HG03520 (cell line): ENCODE measurements at regions not wholly inside any gene's neighbourhood (a gene's known extent, or its start where the extent isn't known, plus 50 kb on each side); places are given as distances from the start of the nearest gene placed in this dataset.

Experiments
- ATAC-seq: cut with Tn5 transposase; IDR thresholded peaks from one replicate; pipeline ENCODE4 v1.9.1; 2021; ENCODE audit warnings: mild to moderate bottlenecking, moderate library complexity; ENCODE audit not compliant: unreplicated experiment

DNA sequence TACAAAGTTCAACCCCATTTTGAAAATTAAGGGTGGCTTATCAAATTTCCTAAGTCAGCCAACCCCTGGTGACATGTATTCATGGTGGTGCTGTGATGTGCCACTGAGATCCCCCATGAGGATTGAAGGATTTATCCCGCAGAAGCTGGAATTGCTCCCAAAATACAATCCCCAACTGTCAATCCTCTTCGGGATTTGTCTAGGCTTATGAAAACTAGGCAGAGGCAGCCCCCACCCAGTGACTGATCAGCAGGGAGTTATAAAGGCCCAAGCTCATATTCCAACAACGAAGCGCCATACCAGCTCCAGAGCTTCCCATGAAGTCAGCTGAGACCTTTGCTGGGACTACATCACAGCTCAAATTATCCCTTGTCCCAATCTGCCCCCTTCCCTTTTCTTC, 316.0 kb downstream of the ENC1 start:
- no peak for ATAC-seq

DNA sequence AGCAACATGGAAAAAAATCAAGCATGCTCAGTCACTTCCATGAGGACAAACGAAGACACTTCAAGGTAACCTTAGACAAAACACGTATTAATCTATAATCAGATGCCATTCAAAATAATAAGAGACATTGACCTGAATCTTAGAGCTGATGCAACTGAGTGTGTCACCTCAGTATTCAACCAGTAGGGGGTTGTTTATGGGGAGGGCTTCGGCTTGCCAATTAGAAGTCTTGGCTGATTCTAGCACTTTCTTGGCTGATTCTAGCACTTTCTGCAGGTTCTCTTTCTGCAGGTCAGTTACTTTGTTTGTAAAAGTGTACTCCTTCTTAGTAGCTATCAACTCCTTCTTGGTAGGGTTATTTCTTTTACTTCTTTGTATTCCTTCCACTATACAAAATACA, 317.6 kb downstream of the ENC1 start:
- no peak for ATAC-seq

DNA sequence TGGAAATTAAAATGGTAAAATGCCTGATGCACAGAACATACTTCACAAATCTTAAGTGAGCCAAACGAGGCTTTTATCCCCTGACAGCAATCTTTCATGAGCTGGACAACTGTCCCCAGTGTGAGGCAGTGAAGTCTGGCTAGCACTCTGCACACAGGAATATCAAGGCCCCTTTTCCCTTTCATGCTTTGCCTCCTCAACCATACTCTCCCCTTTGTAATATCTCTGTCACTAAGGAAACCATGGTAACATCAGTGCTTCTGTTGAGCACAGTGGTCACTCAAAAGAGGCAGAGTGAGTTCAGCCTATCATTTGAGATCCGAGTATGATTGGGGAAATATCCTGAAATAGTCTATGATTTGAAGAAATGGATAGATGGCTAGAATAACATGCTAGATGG, 318.3 kb downstream of the ENC1 start:
- no peak for ATAC-seq

DNA sequence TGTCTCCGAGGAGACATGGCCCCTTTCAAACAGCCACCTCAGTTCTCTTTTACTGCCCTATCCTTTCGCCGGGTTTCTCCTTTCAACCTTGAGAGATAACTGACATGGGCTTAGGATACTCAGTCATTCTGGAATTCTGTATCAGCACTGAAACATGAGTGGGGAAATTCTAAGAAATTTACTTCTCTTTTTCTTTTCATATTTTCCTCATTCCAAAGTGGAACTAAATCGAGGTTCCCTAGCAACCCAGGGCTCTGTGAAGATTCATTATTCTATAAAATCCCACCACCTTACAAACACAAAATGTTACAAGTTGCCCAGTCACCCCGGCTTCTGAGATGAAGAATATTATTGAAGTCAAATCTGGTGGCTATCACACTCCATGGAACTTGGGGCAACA, 319.2 kb downstream of the ENC1 start:
- ATAC-seq = no peak

DNA sequence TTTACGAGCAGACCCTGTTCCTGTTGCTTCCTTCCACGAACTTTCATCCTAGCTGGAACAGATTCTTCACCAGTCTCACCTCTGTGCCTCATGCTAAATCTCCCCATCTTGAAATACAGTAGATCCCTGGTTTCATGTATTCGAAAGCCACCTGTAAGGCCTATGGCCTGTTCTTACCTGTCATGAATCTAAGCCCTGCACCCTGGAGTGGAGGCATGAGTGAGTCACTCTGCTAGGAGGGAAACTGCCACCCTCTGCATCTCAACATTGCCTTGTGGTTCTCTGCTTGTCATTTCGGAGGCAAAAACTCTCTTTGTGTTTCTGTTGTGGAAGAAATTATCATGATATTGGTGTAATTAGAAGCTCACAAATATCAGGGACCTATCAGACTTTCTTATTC, 320.0 kb downstream of the ENC1 start:
- no peak for ATAC-seq

DNA sequence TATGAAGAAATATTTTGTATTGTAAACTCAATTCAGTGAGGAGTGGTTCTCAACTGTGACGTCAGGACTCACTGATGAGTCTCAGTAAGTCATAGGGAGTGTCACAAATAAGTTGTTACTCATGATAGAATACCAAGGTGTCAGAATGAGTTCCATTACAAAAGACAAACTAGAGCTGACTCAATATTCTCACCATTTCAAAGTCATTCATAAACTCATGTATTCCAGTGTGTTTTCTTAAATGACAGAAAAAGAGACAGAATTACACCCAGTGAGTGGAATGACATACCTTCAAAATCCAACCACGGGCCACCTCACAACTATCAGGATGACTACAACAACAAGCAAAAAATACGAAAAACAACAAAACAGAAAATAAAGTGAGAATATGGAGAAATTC, 321.5 kb downstream of the ENC1 start:
- ATAC-seq = no peak

DNA sequence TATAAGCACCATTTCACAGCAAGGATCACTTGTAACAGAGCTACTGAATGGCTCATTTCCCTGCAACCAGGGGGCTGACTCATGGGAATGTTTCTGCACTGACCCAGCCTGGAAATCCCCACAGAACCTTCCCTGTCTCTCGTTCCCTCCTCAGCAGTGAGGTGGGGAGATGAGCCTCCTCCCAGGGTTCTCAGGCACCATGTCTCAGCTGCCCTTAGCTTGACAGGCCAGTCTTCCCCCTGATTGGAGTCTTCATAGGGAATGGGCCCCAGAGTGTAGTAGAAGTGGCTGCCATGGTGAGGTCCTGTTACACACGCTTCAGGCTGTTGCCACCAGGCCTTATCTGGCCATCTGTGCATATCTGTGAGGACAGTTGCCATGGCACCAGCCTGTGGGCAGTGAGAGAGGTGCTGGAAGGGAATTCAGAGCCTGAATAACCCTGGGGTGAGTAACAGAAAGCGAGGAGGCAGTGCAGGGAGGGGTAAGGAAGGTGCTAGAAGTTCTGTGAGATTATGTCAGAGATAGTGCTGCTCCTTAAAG, 324.4 kb downstream of the ENC1 start:
- no peak for ATAC-seq

DNA sequence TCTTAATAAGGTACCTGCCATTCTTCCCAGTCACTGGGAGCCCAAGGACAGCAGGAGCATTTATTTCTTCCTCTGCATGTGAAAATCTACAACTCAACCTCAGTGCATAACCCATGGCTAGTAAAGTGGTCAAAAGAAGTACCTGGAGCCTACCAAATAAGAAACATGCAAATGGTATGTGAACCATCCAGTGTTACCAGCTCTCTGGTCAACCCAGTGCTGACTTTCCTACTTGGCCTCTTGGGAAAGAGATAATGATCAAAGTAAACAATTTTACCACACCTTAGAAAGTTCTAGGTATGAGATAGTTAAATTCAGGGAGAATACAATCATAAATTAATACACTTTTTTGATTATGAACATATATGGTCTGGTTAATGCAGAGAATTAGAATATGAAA, 325.6 kb downstream of the ENC1 start:
- ATAC-seq = no peak

DNA sequence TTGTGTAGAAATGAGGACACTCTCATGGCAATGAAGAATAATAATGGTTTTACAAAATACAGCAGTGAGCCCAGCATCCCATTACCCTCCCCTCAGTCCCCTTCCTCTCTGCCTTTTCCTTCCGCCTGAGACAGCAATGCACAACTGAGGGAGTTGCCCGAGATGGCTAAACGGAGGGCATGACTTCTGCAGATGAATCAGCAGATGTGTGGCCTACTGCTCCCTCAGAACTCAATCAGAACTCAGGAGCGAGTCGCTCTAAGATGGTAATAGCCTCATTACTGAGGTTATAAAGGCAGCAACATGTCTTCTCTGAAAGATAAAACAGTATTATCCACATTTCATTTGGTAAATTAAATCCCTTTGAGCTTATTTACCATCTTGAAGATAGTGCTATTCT, 326.6 kb downstream of the ENC1 start:
- ATAC-seq = no peak

DNA sequence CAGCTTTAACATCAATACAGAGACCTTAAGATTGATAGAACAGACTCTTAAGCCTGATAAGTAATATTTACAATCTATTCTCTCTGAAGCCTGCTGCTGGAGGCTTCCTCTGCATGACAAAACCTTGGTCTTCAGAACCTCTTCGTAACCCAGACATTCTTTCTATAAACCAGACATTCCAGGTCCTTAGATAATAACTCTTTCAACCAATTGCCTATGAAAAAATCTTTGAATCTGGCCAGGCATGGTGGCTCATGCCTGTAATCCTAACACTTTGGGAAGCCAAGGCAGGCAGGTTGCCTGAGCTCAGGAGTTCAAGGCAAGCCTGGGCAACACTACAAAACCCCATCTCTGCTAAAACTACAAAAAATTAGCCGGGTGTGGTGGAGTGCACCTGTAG, 327.8 kb downstream of the ENC1 start:
- no peak for ATAC-seq

DNA sequence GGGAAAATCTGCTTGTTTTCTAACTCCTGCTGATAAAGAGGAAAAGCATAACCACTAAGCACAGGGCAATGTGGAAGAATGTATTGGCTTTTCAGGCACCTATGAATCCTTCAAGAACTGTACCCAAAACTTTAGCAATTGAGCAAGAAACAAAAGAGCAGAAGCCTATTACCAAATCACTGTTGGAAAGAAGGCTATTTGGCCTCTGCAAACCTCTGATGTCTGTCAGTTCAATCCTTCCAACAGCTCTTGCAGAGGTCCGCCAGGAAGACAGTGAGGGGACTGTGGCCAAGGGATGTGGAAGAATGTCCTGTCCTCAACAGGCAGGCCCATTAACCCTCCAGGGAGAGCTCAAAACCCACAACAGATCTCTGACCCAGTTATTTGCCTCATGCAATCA, 328.6 kb downstream of the ENC1 start:
- ATAC-seq = no peak

DNA sequence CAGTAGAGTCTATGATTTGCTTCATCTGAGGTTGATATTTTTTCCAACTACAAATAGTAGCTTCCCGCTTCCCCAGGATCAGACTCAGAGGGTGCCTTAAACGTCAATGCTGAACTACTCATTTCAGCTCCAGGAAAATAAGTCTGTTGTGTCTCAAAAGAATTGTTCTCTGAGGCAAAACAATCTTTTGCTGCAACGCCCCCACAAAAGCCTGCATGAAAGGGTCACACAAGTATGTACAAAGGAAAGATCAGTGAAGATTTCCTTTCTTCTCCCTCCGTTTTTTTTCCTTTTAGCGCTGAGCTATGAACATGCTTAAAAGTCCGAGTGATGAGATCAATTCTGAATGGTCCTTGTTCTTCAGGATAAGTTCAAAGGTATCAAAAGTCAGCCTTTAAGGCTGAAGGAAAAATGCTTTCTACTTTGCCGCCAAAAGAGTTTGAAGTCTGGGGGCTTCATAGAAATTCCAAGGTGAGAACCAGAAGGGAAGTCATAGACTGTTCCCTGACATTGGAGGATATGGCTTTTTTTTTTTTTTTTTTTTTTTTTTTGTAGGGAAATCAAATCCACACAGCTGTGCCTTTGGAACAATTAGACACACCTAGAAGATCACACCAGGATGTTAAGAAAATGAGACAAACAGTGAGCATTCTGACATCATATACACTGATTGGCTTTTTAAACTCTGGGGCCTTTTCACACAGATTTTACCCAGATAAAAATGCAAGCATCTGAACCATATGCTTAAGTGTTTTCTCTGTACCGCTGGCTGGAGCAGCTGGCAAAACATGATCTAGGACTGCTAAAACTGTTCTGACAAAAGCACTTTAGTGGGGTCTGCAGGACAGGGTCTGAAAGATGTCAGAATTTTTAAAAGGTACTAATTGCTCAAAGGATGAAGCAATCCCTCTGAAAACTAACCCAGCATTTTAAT, 329.3 kb downstream of the ENC1 start:
- ATAC-seq = no peak

DNA sequence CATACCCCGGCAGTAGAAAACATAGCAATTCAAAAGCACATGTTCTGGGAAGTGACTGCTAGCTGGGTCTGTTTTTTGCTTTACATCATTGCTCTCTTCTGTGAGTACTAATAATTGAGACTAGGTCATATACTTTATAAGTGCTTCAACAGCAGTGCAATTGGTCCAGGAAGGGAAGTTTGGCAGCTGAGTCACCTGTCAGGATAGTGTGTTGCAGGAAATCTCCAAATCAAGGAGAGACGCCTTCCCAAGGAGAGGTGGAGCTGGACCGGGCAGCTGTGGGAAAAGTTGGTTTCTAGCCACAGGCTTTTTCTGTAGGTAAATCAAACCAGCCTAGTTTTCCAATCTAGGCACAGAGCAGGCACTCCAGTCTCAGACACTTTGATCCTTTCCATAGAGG, 330.1 kb downstream of the ENC1 start:
- ATAC-seq = no peak

DNA sequence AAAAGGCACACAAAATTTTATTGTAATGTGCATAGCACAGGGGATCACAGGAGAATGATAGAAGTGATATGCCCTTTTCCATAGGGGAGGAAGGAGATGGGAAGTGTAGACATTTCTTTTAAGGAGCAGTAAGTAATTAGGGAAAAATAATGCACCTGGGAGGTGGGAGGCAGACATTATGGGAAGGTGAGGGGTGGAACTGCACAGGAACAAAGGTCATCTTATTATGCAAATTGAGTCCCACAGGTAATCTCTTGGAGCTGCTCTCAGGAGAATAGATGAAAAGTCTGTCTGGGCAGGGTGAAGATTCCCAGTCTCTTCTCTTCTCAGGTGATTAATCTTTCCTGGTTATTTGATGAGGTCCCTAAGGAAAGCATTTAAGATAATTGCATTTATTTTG, 331.5 kb downstream of the ENC1 start:
- ATAC-seq = no peak

DNA sequence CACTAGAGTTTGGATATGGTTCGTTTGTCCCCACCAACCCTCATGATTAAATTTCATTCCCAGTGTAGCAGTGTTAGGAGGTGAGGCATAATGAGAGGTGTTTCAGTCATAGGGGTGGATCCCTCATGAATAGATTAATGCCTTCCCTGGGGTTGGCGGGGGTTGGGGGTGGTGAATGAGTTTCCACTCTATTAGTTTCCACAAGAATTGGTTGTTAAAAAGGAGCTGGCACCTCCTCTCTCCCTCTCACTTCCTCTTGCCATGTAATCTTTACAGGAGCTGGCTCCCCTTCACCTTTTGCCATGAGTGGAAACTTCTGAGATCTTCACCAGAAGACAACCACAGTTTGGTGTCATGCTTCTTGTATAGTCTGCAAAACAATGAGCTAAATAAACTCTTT, 333.7 kb downstream of the ENC1 start:
- ATAC-seq = no peak

DNA sequence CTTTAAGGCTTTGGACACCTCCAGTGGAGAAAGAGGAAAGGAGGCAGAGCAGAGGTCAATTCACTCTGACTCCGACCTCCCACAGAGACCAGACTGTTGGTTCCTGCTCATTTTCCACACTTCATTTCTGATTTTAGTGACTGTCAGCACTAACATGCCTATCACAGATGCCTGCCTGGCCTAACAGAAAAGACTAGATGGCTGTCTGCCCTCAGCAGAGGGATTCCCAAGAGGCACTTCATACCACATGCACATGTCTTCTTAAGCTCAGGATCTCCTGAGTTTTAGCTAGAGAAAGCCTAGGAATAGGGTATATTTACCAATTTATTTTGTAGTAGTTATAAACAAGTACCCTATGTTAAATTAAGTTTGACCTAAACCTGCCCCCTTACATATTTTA, 336.0 kb downstream of the ENC1 start:
- no peak for ATAC-seq

DNA sequence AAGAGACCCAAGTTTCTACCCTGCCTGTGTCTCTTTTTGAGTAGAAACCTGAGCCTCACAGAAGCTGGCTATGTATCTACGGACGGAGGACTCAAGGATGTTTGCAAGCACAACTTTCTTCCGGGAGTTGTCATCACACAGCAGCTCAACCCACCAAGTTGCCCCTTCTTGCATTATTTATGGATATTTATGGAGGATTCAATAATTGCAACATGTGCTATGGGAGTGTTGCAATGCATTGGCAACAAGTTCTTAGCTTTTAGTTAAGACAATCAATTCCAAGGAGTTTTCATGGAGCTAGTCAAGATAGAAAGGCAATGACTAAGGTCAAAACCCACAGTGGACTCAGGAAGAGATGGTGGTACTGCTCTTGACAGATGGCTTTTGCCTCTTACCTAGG, 336.9 kb downstream of the ENC1 start:
- no peak for ATAC-seq

DNA sequence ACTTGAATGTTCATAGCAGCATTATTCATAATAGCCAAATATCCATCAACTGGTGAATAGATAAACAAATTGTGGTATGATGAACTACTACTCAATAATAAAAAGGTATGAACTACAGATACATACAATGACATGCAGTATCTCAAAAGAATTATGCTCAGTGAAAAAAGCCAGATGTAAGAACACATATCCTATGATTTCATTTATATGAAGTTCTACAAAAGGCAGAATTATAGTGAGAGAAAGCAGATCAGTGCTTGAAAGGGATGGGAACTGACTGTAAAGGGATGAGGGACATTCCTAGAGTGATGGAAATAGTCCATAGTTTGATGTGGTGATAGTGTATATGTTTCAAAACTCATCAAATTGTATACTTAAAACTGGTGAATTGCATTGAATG, 339.0 kb downstream of the ENC1 start:
- ATAC-seq = no peak

DNA sequence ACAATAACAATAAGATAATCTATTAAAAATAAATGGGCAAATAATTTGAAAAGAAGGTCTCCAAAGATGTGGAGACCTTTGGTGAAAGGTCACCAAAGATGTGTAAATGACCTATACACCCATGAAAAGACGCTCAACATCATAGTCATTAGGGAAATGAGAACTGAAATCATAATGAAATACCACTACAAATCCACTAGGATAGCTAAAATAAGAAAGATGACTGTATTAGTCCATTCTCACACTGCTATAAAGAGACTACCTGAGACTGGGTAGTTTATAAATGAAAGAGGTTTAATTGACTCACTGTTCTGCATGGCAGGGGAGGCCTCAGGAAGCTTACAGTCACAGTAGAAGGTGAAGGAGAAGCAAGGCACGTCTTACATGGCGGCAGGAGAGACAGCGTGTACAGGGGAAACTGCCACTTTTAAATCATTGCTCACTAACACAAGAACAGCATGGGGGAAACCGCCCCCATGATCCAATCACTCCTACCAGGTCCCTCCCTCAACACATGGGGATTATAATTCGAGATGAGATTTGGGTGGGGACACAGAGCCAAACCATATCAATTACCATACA, 339.6 kb downstream of the ENC1 start:
- ATAC-seq = no peak

DNA sequence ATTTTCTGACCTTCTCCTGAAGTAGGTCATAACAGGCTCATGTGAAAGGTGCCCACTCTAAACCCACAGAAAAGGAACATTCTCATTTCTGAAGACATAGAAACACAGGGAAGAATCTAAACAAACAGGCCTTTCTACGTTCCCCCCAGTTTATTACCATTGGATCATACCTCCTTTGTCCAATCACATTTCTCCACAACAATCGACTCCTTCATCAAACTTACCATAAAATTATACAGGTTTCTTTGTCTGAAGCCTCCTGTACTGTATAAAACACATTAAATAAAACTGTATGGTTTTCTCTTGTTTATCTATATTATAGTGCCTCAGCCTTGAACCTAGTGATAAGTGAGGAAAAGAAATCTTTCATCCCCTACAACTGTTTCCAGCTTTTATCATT, 340.7 kb downstream of the ENC1 start:
- no peak for ATAC-seq

DNA sequence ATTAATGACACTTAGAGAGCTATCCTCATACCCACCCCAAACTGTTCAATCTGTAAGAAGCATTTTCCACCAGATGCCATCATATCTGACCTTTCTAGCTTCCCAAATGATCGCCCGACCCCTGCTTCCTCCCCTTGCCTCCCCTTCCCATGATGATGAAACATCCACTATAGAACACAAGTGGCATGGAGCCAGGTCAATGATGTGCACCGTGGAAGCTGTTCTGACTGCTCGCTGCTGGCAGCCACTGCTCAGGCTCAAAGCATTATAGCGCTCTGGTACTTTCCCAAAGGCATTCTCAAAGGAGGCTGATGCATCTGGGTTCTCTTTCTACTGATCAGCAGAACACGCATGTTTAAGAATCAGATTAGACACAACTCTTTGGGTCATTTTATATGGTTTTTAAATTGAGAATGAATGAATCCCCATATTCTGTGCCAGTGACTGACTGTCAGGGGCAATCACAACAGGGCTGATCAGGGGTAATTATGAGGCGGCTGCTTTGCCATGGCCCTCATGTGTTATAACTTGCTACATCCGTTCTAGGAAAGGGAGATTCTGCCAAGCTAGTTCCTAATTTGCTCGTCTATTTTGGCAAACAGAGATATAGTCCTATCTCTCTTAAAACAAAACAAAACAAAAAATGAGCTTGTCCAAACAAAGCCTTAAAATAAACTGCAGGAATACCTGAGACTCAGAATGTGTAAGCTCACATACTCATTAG, 343.7 kb downstream of the ENC1 start:
- no peak for ATAC-seq

DNA sequence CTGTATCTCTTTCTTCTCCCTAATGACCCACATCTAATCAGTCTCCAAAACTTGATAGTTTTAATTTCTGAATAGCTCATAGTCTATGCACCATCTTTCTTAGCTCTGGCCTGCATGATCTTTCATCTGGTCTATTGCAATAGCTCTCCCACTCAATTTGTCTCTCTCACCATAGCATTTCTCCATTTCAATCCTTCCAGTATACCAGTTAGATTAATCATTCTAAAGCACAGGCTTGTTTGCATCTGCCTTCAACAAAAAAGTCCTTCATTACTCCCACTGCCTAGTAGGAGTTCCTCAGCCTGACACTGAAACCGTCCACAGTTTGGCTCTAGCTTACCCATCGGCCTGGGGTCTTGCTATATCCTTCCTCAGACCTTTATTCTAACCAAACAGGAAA, 344.9 kb downstream of the ENC1 start:
- ATAC-seq = no peak
